Common myeloid progenitor, CD34-positive (primary cell): ENCODE measurements at regions not wholly inside any gene's neighbourhood (a gene's known extent, or its start where the extent isn't known, plus 50 kb on each side); places are given as distances from the start of the nearest gene placed in this dataset.

ENCODE experiments used
- CTCF ChIA-PET: fragments of 350-600 bp; sonication (Branson Sonifier 250); formaldehyde crosslinking; loops from one replicate; lab custom pipeline; 2021; ENCODE audit warnings: antibody characterized with exemption; lab: Charles Lee
- POLR2A ChIA-PET: fragments of 350-600 bp; sonication (Branson Sonifier 250); formaldehyde crosslinking; loops from one replicate; lab custom pipeline; 2021; ENCODE audit warnings: antibody characterized with exemption; lab: Charles Lee
- DNase-seq, 3 donors: peaks; one replicate each; pipeline versions ENCODE4 v3.0.0 to v3.0.0-alpha.2; 2013
- H3K27ac ChIP-seq, 2 experiments: 1 replicate in 1 of 2; 2 replicates in 1 of 2; pipeline ENCODE4 v1.7.0; 2013; ENCODE audit warnings: inconsistent platforms in 2 of 2, low read length in 2 of 2, mild to moderate bottlenecking in 2 of 2, low read depth in 1 of 2, moderate library complexity in 1 of 2; ENCODE audit not compliant: severe bottlenecking in 2 of 2, insufficient read depth in 1 of 2, poor library complexity in 1 of 2
- H3K27me3 ChIP-seq, 5 experiments: replicated peaks in 2 of 5; 1 replicate in 3 of 5; 2 replicates in 2 of 5; pipeline versions ENCODE4 v1.6.1 to v1.7.0; 2013; ENCODE audit warnings: low read length in 4 of 5, mild to moderate bottlenecking in 2 of 5, moderate library complexity in 2 of 5, inconsistent platforms in 1 of 5; ENCODE audit not compliant: insufficient read depth in 5 of 5, control insufficient read depth in 4 of 5
- H3K36me3 ChIP-seq, 4 experiments: 1 replicate in 2 of 4; 2 replicates in 2 of 4; pipeline versions ENCODE4 v1.6.1 to v1.7.0; 2013; ENCODE audit warnings: low read length in 3 of 4, control low read depth in 1 of 4, mild to moderate bottlenecking in 1 of 4; ENCODE audit not compliant: control insufficient read depth in 4 of 4, insufficient read depth in 4 of 4
- H3K4me1 ChIP-seq, 4 experiments: 1 replicate in 3 of 4; 2 replicates in 1 of 4; pipeline versions ENCODE4 v1.6.1 to v1.7.1; 2013; ENCODE audit warnings: low read length in 3 of 4, mild to moderate bottlenecking in 3 of 4, control low read depth in 1 of 4, inconsistent platforms in 1 of 4, moderate library complexity in 1 of 4; ENCODE audit not compliant: control insufficient read depth in 4 of 4, insufficient read depth in 4 of 4; ENCODE audit errors: control extremely low read depth in 1 of 4
- H3K4me3 ChIP-seq, 7 experiments: 1 replicate in 4 of 7; 2 replicates in 3 of 7; pipeline versions ENCODE4 v1.5.1 to v1.7.0; 2013; ENCODE audit warnings: mild to moderate bottlenecking in 7 of 7, low read length in 6 of 7, moderate library complexity in 6 of 7, inconsistent platforms in 2 of 7, low read depth in 2 of 7, control low read depth in 1 of 7; ENCODE audit not compliant: insufficient read depth in 4 of 7, control insufficient read depth in 1 of 7; ENCODE audit errors: extremely low read depth in 1 of 7
- H3K9me3 ChIP-seq, 5 experiments: 1 replicate in 4 of 5; 2 replicates in 1 of 5; pipeline versions ENCODE4 v1.6.1 to v1.7.1; 2013; ENCODE audit warnings: low read length in 4 of 5, mild to moderate bottlenecking in 2 of 5, inconsistent platforms in 1 of 5, low read depth in 1 of 5, moderate library complexity in 1 of 5; ENCODE audit not compliant: control insufficient read depth in 4 of 5, insufficient read depth in 2 of 5; ENCODE audit errors: control extremely low read depth in 1 of 5
- WGBS: methylation state at CpG from one replicate; pipeline ENCODE4 v1.1.5; 2013; ENCODE audit not compliant: insufficient coverage; 5-methylcytosine and 5-hydroxymethylcytosine counted together

- Histone ChIP-seq H3K4me1 (no peaks in the 10 kb centered on the region), H3K4me3 (no peak overlapping the region), H3K27ac (no peak overlapping the region), H3K9me3 (peaks cover 0 to 1% (median 0%) of the 10 kb centered on the region in 5 experiments), H3K27me3 (no peaks in the 10 kb centered on the region), H3K36me3 (no peaks in the 10 kb centered on the region)
- POLR2A ChIA-PET = no interaction called here
- 75% methylated on average over 1 of the region's 2 CpGs for WGBS
- CTCF ChIA-PET = no interaction called here
- no peak for DNase-seq
Observed at GRCh38 chr5:107774316-107774715, 103.6 kb upstream of the EFNA5 start.

GRCh38 chr5:107773479-107773878 lies 102.7 kb upstream of the EFNA5 start:
- POLR2A ChIA-PET = no interaction called here
- Histone ChIP-seq H3K9me3 (peaks cover 0 to 1% (median 0%) of the 10 kb centered on the region in 5 experiments), H3K27me3 (no peaks in the 10 kb centered on the region), H3K36me3 (no peaks in the 10 kb centered on the region), H3K4me3 (no peak overlapping the region), H3K4me1 (no peaks in the 10 kb centered on the region), H3K27ac (no peak overlapping the region)
- CTCF ChIA-PET = no interaction called here
- no peak for DNase-seq
- WGBS = no CpG with 5 or more reads among the region's 1 CpG

GRCh38 chr5:107772418-107773310 lies 101.9 kb upstream of the EFNA5 start:
- Histone ChIP-seq H3K4me1 (no peaks in the 10 kb centered on the region), H3K27me3 (no peaks in the 10 kb centered on the region), H3K4me3 (no peak overlapping the region), H3K27ac (no peak overlapping the region), H3K9me3 (peaks cover 0 to 1% (median 0%) of the 10 kb centered on the region in 5 experiments), H3K36me3 (no peaks in the 10 kb centered on the region)
- POLR2A ChIA-PET = no interaction called here
- DNase-seq = no peak
- CTCF ChIA-PET = no interaction called here
- 69% methylated on average over 7 of the region's 11 CpGs for WGBS

- no peaks in the 10 kb centered on the region for H3K36me3 ChIP-seq
- no peaks in the 10 kb centered on the region for H3K27me3 ChIP-seq
- no peak overlapping the region for H3K4me3 ChIP-seq
- no peak overlapping the region for H3K27ac ChIP-seq
- DNase-seq = no peak
- peaks cover 0 to 1% (median 0%) of the 10 kb centered on the region in 5 experiments for H3K9me3 ChIP-seq
- CTCF ChIA-PET = no interaction called here
- POLR2A ChIA-PET = no interaction called here
- H3K4me1 ChIP-seq = no peaks in the 10 kb centered on the region
Observed at GRCh38 chr5:107771926-107772325, 101.2 kb upstream of the EFNA5 start.

- Histone ChIP-seq H3K27me3 (no peaks in the 10 kb centered on the region), H3K4me1 (no peaks in the 10 kb centered on the region), H3K27ac (no peak overlapping the region), H3K36me3 (no peaks in the 10 kb centered on the region), H3K4me3 (no peak overlapping the region), H3K9me3 (peaks cover 0 to 1% (median 0%) of the 10 kb centered on the region in 5 experiments)
- WGBS = 100% methylated on average over 2 of the region's 7 CpGs
- POLR2A ChIA-PET = no interaction called here
- CTCF ChIA-PET = no interaction called here
- DNase-seq = no peak
Observed at GRCh38 chr5:107770051-107770450, 99.3 kb upstream of the EFNA5 start.

- Histone ChIP-seq H3K36me3 (no peaks in the 10 kb centered on the region), H3K9me3 (peaks cover 0 to 1% (median 0%) of the 10 kb centered on the region in 5 experiments), H3K27ac (no peak overlapping the region), H3K4me3 (no peak overlapping the region), H3K4me1 (no peaks in the 10 kb centered on the region), H3K27me3 (peaks cover 0 to under 1% (median 0%) of the 10 kb centered on the region in 5 experiments)
- no peak for DNase-seq
- ChIA-PET POLR2A (no interaction called here), CTCF (no interaction called here)
- 86% methylated on average over 5 of the region's 5 CpGs for WGBS
Observed at GRCh38 chr5:107769519-107769918, 98.8 kb upstream of the EFNA5 start.

GRCh38 chr5:107766972-107767371 lies 96.2 kb upstream of the EFNA5 start:
- Histone ChIP-seq H3K27me3 (peaks cover 0 to 2% (median 0%) of the 10 kb centered on the region in 5 experiments), H3K36me3 (no peaks in the 10 kb centered on the region), H3K9me3 (peaks cover 0 to under 1% (median 0%) of the 10 kb centered on the region in 5 experiments), H3K27ac (no peak overlapping the region), H3K4me1 (no peaks in the 10 kb centered on the region), H3K4me3 (no peak overlapping the region)
- 90% methylated on average over 2 of the region's 3 CpGs for WGBS
- no peak for DNase-seq
- POLR2A ChIA-PET = no interaction called here
- CTCF ChIA-PET = no interaction called here
